Mesenchymal stem cell (in vitro differentiated cells and primary cell): ENCODE measurements at regions not wholly inside any gene's neighbourhood (a gene's known extent, or its start where the extent isn't known, plus 50 kb on each side); places are given as distances from the start of the nearest gene placed in this dataset.

ENCODE experiments used
- DNase-seq: peaks from one replicate; pipeline ENCODE4 v3.0.0-alpha.2; 2013
- H2AFZ ChIP-seq: one replicate; pipeline ENCODE4 v1.6.1; 2013; ENCODE audit warnings: low read depth, mild to moderate bottlenecking, control low read depth, inconsistent platforms, low read length, moderate library complexity
- H2AK5ac ChIP-seq: 2 replicates; pipeline ENCODE4 v1.6.1; 2013; ENCODE audit warnings: low read length, moderate library complexity, mild to moderate bottlenecking, inconsistent platforms; ENCODE audit not compliant: severe bottlenecking
- H2BK120ac ChIP-seq: one replicate; pipeline ENCODE4 v1.6.1; 2013; ENCODE audit warnings: low read depth, mild to moderate bottlenecking, inconsistent platforms, low read length, moderate library complexity
- H2BK12ac ChIP-seq, 2 experiments: one replicate each; pipeline ENCODE4 v1.6.1; 2013; ENCODE audit warnings: inconsistent platforms in 2 of 2, low read length in 2 of 2, mild to moderate bottlenecking in 2 of 2, moderate library complexity in 2 of 2, control low read depth in 1 of 2
- H2BK15ac ChIP-seq: one replicate; pipeline ENCODE4 v1.6.1; 2013; ENCODE audit warnings: mild to moderate bottlenecking, low read depth, inconsistent platforms; ENCODE audit not compliant: poor library complexity, severe bottlenecking
- H2BK5ac ChIP-seq: 2 replicates; pipeline ENCODE4 v1.6.1; 2013; ENCODE audit warnings: low read depth, mild to moderate bottlenecking, low read length, control low read depth, inconsistent platforms; ENCODE audit not compliant: poor library complexity, severe bottlenecking
- H3K14ac ChIP-seq, 2 experiments: one replicate each; pipeline ENCODE4 v1.6.1; 2013; ENCODE audit warnings: inconsistent platforms in 2 of 2, low read length in 2 of 2, control low read depth in 1 of 2, mild to moderate bottlenecking in 1 of 2, moderate library complexity in 1 of 2
- H3K18ac ChIP-seq, 2 experiments: one replicate each; pipeline ENCODE4 v1.6.1; 2013; ENCODE audit warnings: inconsistent platforms in 2 of 2, low read length in 2 of 2, control low read depth in 1 of 2, low read depth in 1 of 2, mild to moderate bottlenecking in 1 of 2
- H3K23ac ChIP-seq, 2 experiments: one replicate each; pipeline ENCODE4 v1.6.1; 2013; ENCODE audit warnings: inconsistent platforms in 2 of 2, low read length in 2 of 2, mild to moderate bottlenecking in 2 of 2, moderate library complexity in 2 of 2, control low read depth in 1 of 2
- H3K27ac ChIP-seq: 2 replicates; pipeline ENCODE4 v1.5.1; 2013; ENCODE audit warnings: mild to moderate bottlenecking, moderate library complexity, low read length, control low read depth, inconsistent platforms; ENCODE audit not compliant: poor library complexity, severe bottlenecking
- H3K27me3 ChIP-seq, 2 experiments: 2 replicates each; pipeline versions ENCODE4 v1.6.1 to v1.7.0; 2013; ENCODE audit warnings: low read length in 2 of 2, mild to moderate bottlenecking in 2 of 2, moderate library complexity in 2 of 2, control low read depth in 1 of 2, inconsistent platforms in 1 of 2; ENCODE audit not compliant: control insufficient read depth in 1 of 2, insufficient read depth in 1 of 2
- H3K36me3 ChIP-seq, 2 experiments: 2 replicates each; pipeline versions ENCODE4 v1.6.1 to v1.7.0; 2013; ENCODE audit warnings: low read length in 2 of 2, control low read depth in 1 of 2, inconsistent platforms in 1 of 2, low read depth in 1 of 2, mild to moderate bottlenecking in 1 of 2; ENCODE audit not compliant: insufficient read depth in 2 of 2, control insufficient read depth in 1 of 2
- H3K4ac ChIP-seq, 2 experiments: one replicate each; pipeline ENCODE4 v1.6.1; 2013; ENCODE audit warnings: inconsistent platforms in 2 of 2, low read length in 2 of 2, mild to moderate bottlenecking in 2 of 2, moderate library complexity in 2 of 2, control low read depth in 1 of 2, low read depth in 1 of 2
- H3K4me1 ChIP-seq: 2 replicates; pipeline ENCODE4 v1.6.1; 2013; ENCODE audit warnings: low read depth, low read length, control low read depth; ENCODE audit not compliant: control insufficient read depth, insufficient read depth
- H3K4me2 ChIP-seq: 2 replicates; pipeline ENCODE4 v1.6.1; 2013; ENCODE audit warnings: low read length, mild to moderate bottlenecking, inconsistent platforms; ENCODE audit not compliant: poor library complexity, severe bottlenecking
- H3K4me3 ChIP-seq, 2 experiments: 2 replicates each; pipeline versions ENCODE4 v1.5.1 to v1.7.0; 2013; ENCODE audit warnings: low read length in 2 of 2, mild to moderate bottlenecking in 2 of 2, control low read depth in 1 of 2, low read depth in 1 of 2; ENCODE audit not compliant: insufficient read depth in 1 of 2
- H3K79me1 ChIP-seq: replicated peaks from 2 replicates; pipeline ENCODE4 v1.6.1; 2013; ENCODE audit warnings: mild to moderate bottlenecking, control low read depth, low read length, inconsistent platforms; ENCODE audit not compliant: poor library complexity, severe bottlenecking
- H3K9ac ChIP-seq: 2 replicates; pipeline ENCODE4 v1.7.0; 2013; ENCODE audit warnings: mild to moderate bottlenecking, low read length, moderate library complexity
- H3K9me3 ChIP-seq: 2 replicates; pipeline ENCODE4 v1.7.0; 2013; ENCODE audit warnings: mild to moderate bottlenecking, low read length; ENCODE audit not compliant: control insufficient read depth
- H4K8ac ChIP-seq: one replicate; pipeline ENCODE4 v1.6.1; 2013; ENCODE audit warnings: inconsistent platforms, mild to moderate bottlenecking, low read length, moderate library complexity
- H4K91ac ChIP-seq: one replicate; pipeline ENCODE4 v1.6.1; 2013; ENCODE audit warnings: mild to moderate bottlenecking, low read length, inconsistent platforms
- WGBS: methylation state at CpG from one replicate; pipeline ENCODE4 v1.1.7; 2013; ENCODE audit warnings: mixed read lengths; 5-methylcytosine and 5-hydroxymethylcytosine counted together

GRCh38 chr3:29201604-29202003, 79.3 kb upstream of the RBMS3 start:
- no peaks in the 10 kb centered on the region for H3K9me3 ChIP-seq
- no peak overlapping the region for H3K23ac ChIP-seq
- no peak overlapping the region for H3K9ac ChIP-seq
- H2BK15ac ChIP-seq = no peak overlapping the region
- H3K4me2 ChIP-seq = no peak overlapping the region
- no peak overlapping the region for H3K18ac ChIP-seq
- H3K4me1 ChIP-seq = no peaks in the 10 kb centered on the region
- DNase-seq = no peak
- H2BK120ac ChIP-seq = no peak overlapping the region
- no peak overlapping the region for H4K8ac ChIP-seq
- H2BK12ac ChIP-seq = no peak overlapping the region
- no peak overlapping the region for H3K4me3 ChIP-seq
- no peak overlapping the region for H4K91ac ChIP-seq
- no peak overlapping the region for H2BK5ac ChIP-seq
- no peak overlapping the region for H2AK5ac ChIP-seq
- H2AFZ ChIP-seq = no peak overlapping the region
- no peak overlapping the region for H3K4ac ChIP-seq
- H3K14ac ChIP-seq = no peak overlapping the region
- no peaks in the 10 kb centered on the region for H3K27me3 ChIP-seq
- H3K79me1 ChIP-seq = no peaks in the 10 kb centered on the region
- no CpG with 5 or more reads among the region's 1 CpG for WGBS
- H3K36me3 ChIP-seq = no peaks in the 10 kb centered on the region
- no peak overlapping the region for H3K27ac ChIP-seq

DNA sequence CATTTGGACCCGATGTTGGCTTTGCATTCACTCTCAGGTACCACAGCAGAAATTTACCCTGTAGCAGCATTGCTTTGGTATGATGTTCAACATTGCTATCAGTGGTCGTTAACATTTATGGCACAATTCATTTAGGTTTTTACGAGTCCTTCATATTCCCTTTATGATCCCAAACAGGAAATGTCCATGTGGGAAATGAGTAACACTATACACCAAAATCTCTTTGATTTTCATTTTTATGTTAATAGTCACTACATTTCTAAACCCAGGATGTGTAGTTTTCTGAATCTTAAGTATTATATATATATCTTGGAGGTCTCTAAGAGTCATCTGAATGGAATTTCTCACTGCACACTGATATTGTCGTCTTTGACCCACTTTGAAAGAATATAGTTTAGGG, 78.5 kb upstream of the RBMS3 start:
- Histone ChIP-seq H3K4me3 (no peak overlapping the region), H3K4me2 (no peak overlapping the region), H3K18ac (no peak overlapping the region), H3K79me1 (no peaks in the 10 kb centered on the region), H2BK5ac (no peak overlapping the region), H2AFZ (no peak overlapping the region), H3K9ac (no peak overlapping the region), H2AK5ac (no peak overlapping the region), H3K14ac (no peak overlapping the region), H2BK12ac (no peak overlapping the region), H3K27me3 (no peaks in the 10 kb centered on the region), H3K4ac (no peak overlapping the region), H3K9me3 (no peaks in the 10 kb centered on the region), H3K36me3 (no peaks in the 10 kb centered on the region), H3K23ac (no peak overlapping the region), H4K91ac (no peak overlapping the region), H3K27ac (peak overlapping the region; percentile 43), H2BK120ac (no peak overlapping the region), H2BK15ac (no peak overlapping the region), H3K4me1 (no peaks in the 10 kb centered on the region), H4K8ac (no peak overlapping the region)
- WGBS = 55% methylated on average over 2 of the region's 4 CpGs
- DNase-seq = no peak

DNA sequence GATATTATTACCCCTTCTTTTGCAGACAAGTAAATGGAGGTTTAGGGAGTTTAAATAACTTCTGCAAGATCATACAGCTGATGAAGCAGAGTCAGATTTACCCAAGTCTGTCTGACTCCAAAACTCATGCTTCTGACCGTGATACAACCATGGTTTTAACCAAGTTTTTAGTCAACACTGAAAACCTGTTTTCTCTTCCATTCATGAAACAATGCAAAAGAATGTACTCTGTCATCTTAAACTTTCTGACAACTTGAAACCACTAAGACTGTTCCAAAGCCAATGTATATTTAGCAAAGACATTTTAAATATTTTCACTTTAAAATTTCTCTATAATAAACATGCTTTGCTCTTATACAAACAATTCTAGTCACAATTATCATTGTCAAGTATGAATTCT, 77.0 kb upstream of the RBMS3 start:
- DNase-seq = no peak
- Histone ChIP-seq H3K9ac (no peak overlapping the region), H3K4ac (no peak overlapping the region), H3K36me3 (no peaks in the 10 kb centered on the region), H3K4me3 (no peak overlapping the region), H3K4me2 (no peak overlapping the region), H2BK15ac (no peak overlapping the region), H2BK5ac (no peak overlapping the region), H3K18ac (no peak overlapping the region), H4K8ac (no peak overlapping the region), H2BK120ac (no peak overlapping the region), H2AFZ (no peak overlapping the region), H2BK12ac (no peak overlapping the region), H3K27me3 (no peaks in the 10 kb centered on the region), H3K23ac (no peak overlapping the region), H3K79me1 (no peaks in the 10 kb centered on the region), H4K91ac (no peak overlapping the region), H2AK5ac (no peak overlapping the region), H3K14ac (no peak overlapping the region), H3K9me3 (no peaks in the 10 kb centered on the region), H3K4me1 (no peaks in the 10 kb centered on the region), H3K27ac (no peak overlapping the region)
- WGBS = 85% methylated on average over 1 of the region's 1 CpG

- no peak overlapping the region for H4K8ac ChIP-seq
- no peak overlapping the region for H2AFZ ChIP-seq
- no peak overlapping the region for H2BK120ac ChIP-seq
- DNase-seq = no peak
- H3K4me1 ChIP-seq = no peaks in the 10 kb centered on the region
- no peak overlapping the region for H2BK15ac ChIP-seq
- H3K18ac ChIP-seq = no peak overlapping the region
- no peak overlapping the region for H2AK5ac ChIP-seq
- 40% methylated on average over 1 of the region's 1 CpG for WGBS
- H3K79me1 ChIP-seq = no peaks in the 10 kb centered on the region
- no peak overlapping the region for H3K4me3 ChIP-seq
- H3K27me3 ChIP-seq = no peaks in the 10 kb centered on the region
- H3K23ac ChIP-seq = no peak overlapping the region
- no peak overlapping the region for H3K27ac ChIP-seq
- no peak overlapping the region for H3K14ac ChIP-seq
- H3K9ac ChIP-seq = no peak overlapping the region
- H2BK12ac ChIP-seq = no peak overlapping the region
- H3K4me2 ChIP-seq = no peak overlapping the region
- no peak overlapping the region for H4K91ac ChIP-seq
- H3K9me3 ChIP-seq = no peaks in the 10 kb centered on the region
- no peak overlapping the region for H3K4ac ChIP-seq
- H3K36me3 ChIP-seq = no peaks in the 10 kb centered on the region
- no peak overlapping the region for H2BK5ac ChIP-seq
These were observed 73.4 kb upstream of the RBMS3 start for GRCh38 chr3:29207427-29207826.
